ENCODE measurements at regions not wholly inside any gene's neighbourhood (a gene's known extent, or its start where the extent isn't known, plus 50 kb on each side); places are given as distances from the start of the nearest gene placed in this dataset.

GRCh38 chr5:84603568-84604185, 219.0 kb upstream of the EDIL3 start:
- no peak overlapping the region for H3K9ac ChIP-seq (ENCODE audit: low read length)
- RAD21 ChIA-PET (ENCODE audit: low non-redundant PET in 1 of 2, low total read pairs in 2 of 2, uncharacterized antibody in 2 of 2, unreplicated experiment in 2 of 2): no interaction called here
- no peaks in the 10 kb centered on the region for H3K27me3 ChIP-seq (ENCODE audit: insufficient read depth, low read length)
- no peaks in the 10 kb centered on the region for H4K20me1 ChIP-seq (ENCODE audit: insufficient read depth)
- no peak for TF ChIP-seq REST (IDR thresholded peaks at IDR 0.05; ENCODE audit: low read depth)
- no peak for TF ChIP-seq RAD21 (IDR thresholded peaks at IDR 0.05; ENCODE audit: low read depth)
- no peak for TF ChIP-seq ZFX (IDR thresholded peaks at IDR 0.05)
- TF ChIP-seq YY1 (IDR thresholded peaks at IDR 0.05; ENCODE audit: extremely low read depth, insufficient replicate concordance, low read depth, low read length): no peak
- no peak for TF ChIP-seq SP1 (IDR thresholded peaks at IDR 0.05; ENCODE audit: low read depth)
- no peak for TF ChIP-seq SRF (IDR thresholded peaks at IDR 0.05; ENCODE audit: low read depth)
- TF ChIP-seq EGR1 (IDR thresholded peaks at IDR 0.05; ENCODE audit: low read depth): no peak
- H3K36me3 ChIP-seq (ENCODE audit: control insufficient read depth in 1 of 2, insufficient read depth in 2 of 2, low read length in 2 of 2): no peaks in the 10 kb centered on the region
- H3K4me2 ChIP-seq (ENCODE audit: low read length): no peak overlapping the region
- no peaks in the 10 kb centered on the region for H3K4me1 ChIP-seq (ENCODE audit: control insufficient read depth in 1 of 2, insufficient read depth in 2 of 2, low read length in 2 of 2)
- intact Hi-C loops (cut with micrococcal nuclease): no loop called here
- no peak overlapping the region for H3K4me3 ChIP-seq (replicated peaks in 1 of 2; ENCODE audit: low read depth in 1 of 2, low read length in 2 of 2)
- H3K9me3 ChIP-seq (ENCODE audit: control insufficient read depth in 1 of 2, insufficient read depth in 1 of 2, low read depth in 1 of 2, low read length in 2 of 2): no peaks in the 10 kb centered on the region
- no peaks in the 10 kb centered on the region for H3K9me2 ChIP-seq (ENCODE audit: insufficient read depth)
- no peak for DNase-seq (ENCODE audit: low read depth, low spot score)
- H3K79me2 ChIP-seq (ENCODE audit: insufficient read depth, low read length): no peaks in the 10 kb centered on the region
- no peak overlapping the region for H2AFZ ChIP-seq (ENCODE audit: low read depth, low read length, poor library complexity, severe bottlenecking)
- POLR2A ChIA-PET: no interaction called here
- CTCF ChIA-PET: no interaction called here
- BruUV-seq (replicated peaks): no TSS peak
- H3K27ac ChIP-seq (ENCODE audit: low read depth, low read length): no peak overlapping the region
- no peak for ATAC-seq

GRCh38 chr5:84602371-84602771, 217.7 kb upstream of the EDIL3 start:
- intact Hi-C loops (cut with micrococcal nuclease): no loop called here
- no TSS peak for BruUV-seq (replicated peaks)

More at GRCh38 chr5:84602371-84602771, 217.7 kb upstream of the EDIL3 start:
- Histone ChIP-seq H3K4me1 (ENCODE audit: control insufficient read depth in 1 of 2, insufficient read depth in 2 of 2, low read length in 2 of 2) (no peaks in the 10 kb centered on the region), H3K27me3 (ENCODE audit: insufficient read depth, low read length) (no peaks in the 10 kb centered on the region), H2AFZ (ENCODE audit: low read depth, low read length, poor library complexity, severe bottlenecking) (no peak overlapping the region), H3K79me2 (ENCODE audit: insufficient read depth, low read length) (no peaks in the 10 kb centered on the region), H3K9me2 (ENCODE audit: insufficient read depth) (no peaks in the 10 kb centered on the region), H3K4me2 (ENCODE audit: low read length) (no peak overlapping the region), H3K4me3 (replicated peaks in 1 of 2; ENCODE audit: low read depth in 1 of 2, low read length in 2 of 2) (no peak overlapping the region), H3K9ac (ENCODE audit: low read length) (no peak overlapping the region), H4K20me1 (ENCODE audit: insufficient read depth) (no peaks in the 10 kb centered on the region), H3K9me3 (ENCODE audit: control insufficient read depth in 1 of 2, insufficient read depth in 1 of 2, low read depth in 1 of 2, low read length in 2 of 2) (no peaks in the 10 kb centered on the region), H3K27ac (ENCODE audit: low read depth, low read length) (no peak overlapping the region), H3K36me3 (ENCODE audit: control insufficient read depth in 1 of 2, insufficient read depth in 2 of 2, low read length in 2 of 2) (no peaks in the 10 kb centered on the region)
- TF ChIP-seq CEBPB (IDR thresholded peaks at IDR 0.05; ENCODE audit: low read depth) (no peak), POLR2AphosphoS5 (IDR thresholded peaks at IDR 0.05; ENCODE audit: low read depth, low read length) (no peak), ELF1 (IDR thresholded peaks at IDR 0.05; ENCODE audit: borderline replicate concordance, low read depth) (no peak), YY1 (IDR thresholded peaks at IDR 0.05; ENCODE audit: extremely low read depth, insufficient replicate concordance, low read depth, low read length) (no peak), REST (IDR thresholded peaks at IDR 0.05; ENCODE audit: low read depth) (no peak), MAX (IDR thresholded peaks at IDR 0.05) (no peak), EGR1 (IDR thresholded peaks at IDR 0.05; ENCODE audit: low read depth) (no peak), TCF7L2 (IDR thresholded peaks at IDR 0.05; ENCODE audit: borderline replicate concordance, extremely low read depth, insufficient read depth, insufficient read length) (no peak), SIN3A (IDR thresholded peaks at IDR 0.05; ENCODE audit: low read depth) (no peak), EZH2 (IDR thresholded peaks at IDR 0.05) (no peak)
- no peak for ATAC-seq
- ChIA-PET RAD21 (ENCODE audit: low non-redundant PET in 1 of 2, low total read pairs in 2 of 2, uncharacterized antibody in 2 of 2, unreplicated experiment in 2 of 2) (no interaction called here), POLR2A (no interaction called here), CTCF (no interaction called here)
- DNase-seq (ENCODE audit: low read depth, low spot score): no peak

All from HCT116 (cell line).